Amniotic epithelial cell (primary cell): ENCODE measurements at regions not wholly inside any gene's neighbourhood (a gene's known extent, or its start where the extent isn't known, plus 50 kb on each side); places are given as distances from the start of the nearest gene placed in this dataset.
A peak's percentile ranks its signal among the peaks of the same experiment; 100 is the strongest.

Experiments used
- DNase-seq: peaks from one replicate; pipeline ENCODE4 v3.0.0-alpha.2; 2010; ENCODE audit warnings: low read depth

GRCh38 chr11:126129727-126130671, 67.3 kb upstream of the CDON start:
- peak; percentile 67 for DNase-seq

GRCh38 chr11:126127898-126128297, 65.2 kb upstream of the CDON start:
- peak; percentile 90 for DNase-seq

- DNase-seq: peak; percentile 49
Observed at GRCh38 chr11:126127284-126127845, 64.7 kb upstream of the CDON start.

- no peak for DNase-seq
Observed at GRCh38 chr11:126124231-126124661, 61.6 kb upstream of the CDON start.

GRCh38 chr11:126123686-126124085, 61.0 kb upstream of the CDON start:
- no peak for DNase-seq

GRCh38 chr11:126122863-126123262, 60.2 kb upstream of the CDON start:
- peak; percentile 64 for DNase-seq

GRCh38 chr11:126121296-126121695, 58.6 kb upstream of the CDON start:
- DNase-seq: no peak

- no peak for DNase-seq
Observed at GRCh38 chr11:126118806-126119205, 56.1 kb upstream of the CDON start.

- DNase-seq: peak; percentile 79
Observed at GRCh38 chr11:126115816-126116331, 53.2 kb upstream of the CDON start.

- no peak for DNase-seq
Observed at GRCh38 chr11:126115127-126115495, 52.4 kb upstream of the CDON start.

- DNase-seq: no peak
Observed at GRCh38 chr11:126114486-126115126, 51.9 kb upstream of the CDON start.

GRCh38 chr11:126113963-126114362, 51.3 kb upstream of the CDON start:
- DNase-seq: no peak

GRCh38 chr11:126113515-126113957, 50.9 kb upstream of the CDON start:
- peak; percentile 98 for DNase-seq

GRCh38 chr11:126113012-126113411, 50.3 kb upstream of the CDON start:
- no peak for DNase-seq

GRCh38 chr11:126112547-126112946, 49.9 kb upstream of the CDON start:
- peak; percentile 38 for DNase-seq
